GM12865 (cell line): ENCODE measurements at regions not wholly inside any gene's neighbourhood (a gene's known extent, or its start where the extent isn't known, plus 50 kb on each side); places are given as distances from the start of the nearest gene placed in this dataset.

Experiments
- DNase-seq: peaks from one replicate; pipeline ENCODE4 v3.0.0; 2010; ENCODE audit warnings: low read depth
- H3K4me3 ChIP-seq: 2 replicates; pipeline ENCODE4 v1.5.1; 2011; ENCODE audit warnings: mild to moderate bottlenecking, low read depth, low read length, control low read depth
- TF ChIP-seq, protein P1 (sequence below): IDR thresholded peaks from 2 replicates; pipeline ENCODE4 v1.5.1; 2011; ENCODE audit warnings: low read length, control low read depth, low read depth, inconsistent platforms; ENCODE audit not compliant: insufficient read depth; ENCODE audit errors: missing control alignments

DNA sequence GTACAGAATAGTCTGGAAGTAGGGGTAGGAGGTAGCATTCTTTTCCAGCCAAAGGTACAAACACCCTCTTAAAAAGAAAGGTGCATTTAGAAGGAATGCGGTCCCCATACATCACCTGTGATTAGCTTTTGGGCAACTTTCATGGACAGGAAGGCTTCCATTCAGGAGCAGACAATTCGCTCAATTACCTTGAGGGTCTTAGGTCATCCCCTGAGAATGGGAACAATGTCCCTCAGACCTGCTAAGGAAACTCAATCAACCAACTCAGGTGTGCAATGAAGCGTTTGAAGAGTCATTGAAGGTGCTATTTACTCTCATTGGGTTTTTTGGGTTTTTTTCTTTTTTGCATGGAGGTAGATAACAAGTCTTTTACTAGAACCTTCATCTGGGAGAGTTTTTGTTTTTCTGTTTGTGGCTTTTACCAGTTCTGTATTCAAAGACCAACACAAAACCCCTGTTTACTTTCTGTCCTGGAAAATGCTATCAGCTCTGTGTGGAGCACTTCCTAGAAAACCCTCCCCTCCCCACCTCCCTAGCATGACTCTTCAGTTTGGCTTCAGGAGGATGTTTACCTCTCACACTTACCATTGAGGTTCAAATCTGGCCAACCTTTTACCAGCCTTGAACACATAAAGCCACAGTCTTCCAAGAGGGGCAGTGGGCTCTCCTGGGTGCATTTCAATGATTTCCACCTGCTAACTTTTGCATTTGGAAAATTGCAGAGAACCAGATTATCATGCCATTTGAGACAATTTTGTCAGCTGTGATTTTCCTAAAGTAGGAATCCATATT is 271.2 kb upstream of the PRDM1 start:
- TF ChIP-seq, protein P1, sequence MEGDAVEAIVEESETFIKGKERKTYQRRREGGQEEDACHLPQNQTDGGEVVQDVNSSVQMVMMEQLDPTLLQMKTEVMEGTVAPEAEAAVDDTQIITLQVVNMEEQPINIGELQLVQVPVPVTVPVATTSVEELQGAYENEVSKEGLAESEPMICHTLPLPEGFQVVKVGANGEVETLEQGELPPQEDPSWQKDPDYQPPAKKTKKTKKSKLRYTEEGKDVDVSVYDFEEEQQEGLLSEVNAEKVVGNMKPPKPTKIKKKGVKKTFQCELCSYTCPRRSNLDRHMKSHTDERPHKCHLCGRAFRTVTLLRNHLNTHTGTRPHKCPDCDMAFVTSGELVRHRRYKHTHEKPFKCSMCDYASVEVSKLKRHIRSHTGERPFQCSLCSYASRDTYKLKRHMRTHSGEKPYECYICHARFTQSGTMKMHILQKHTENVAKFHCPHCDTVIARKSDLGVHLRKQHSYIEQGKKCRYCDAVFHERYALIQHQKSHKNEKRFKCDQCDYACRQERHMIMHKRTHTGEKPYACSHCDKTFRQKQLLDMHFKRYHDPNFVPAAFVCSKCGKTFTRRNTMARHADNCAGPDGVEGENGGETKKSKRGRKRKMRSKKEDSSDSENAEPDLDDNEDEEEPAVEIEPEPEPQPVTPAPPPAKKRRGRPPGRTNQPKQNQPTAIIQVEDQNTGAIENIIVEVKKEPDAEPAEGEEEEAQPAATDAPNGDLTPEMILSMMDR, result no peak
- no peak for DNase-seq
- no peak overlapping the region for H3K4me3 ChIP-seq

DNA sequence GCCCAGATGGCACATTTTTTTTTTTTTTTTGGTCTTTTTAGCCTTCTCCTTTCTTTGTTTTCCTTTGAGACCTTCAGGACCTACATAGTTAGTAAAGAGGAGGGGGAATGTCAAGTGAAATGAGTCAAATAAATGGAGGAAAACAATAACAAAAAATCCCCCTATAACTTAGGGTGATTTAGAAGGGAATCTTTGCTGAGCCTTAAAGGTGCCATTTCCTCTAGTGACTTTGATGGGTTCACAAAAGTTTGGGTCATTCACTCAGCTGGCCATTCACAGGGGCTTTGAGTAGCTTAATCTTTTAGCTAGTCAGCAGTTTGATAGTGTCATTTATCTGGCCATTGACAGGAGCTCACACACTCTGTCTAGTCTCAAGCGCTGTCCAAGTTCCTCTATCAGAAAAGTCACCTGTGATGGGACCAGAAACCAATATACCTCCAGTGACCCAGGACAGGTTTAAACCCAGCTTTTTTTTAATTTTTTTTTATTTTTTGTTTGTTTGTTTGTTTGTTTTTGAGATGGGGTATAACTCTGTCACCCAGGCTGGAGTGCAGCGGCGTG is 275.1 kb upstream of the PRDM1 start:
- TF ChIP-seq, protein P1, result no peak

DNA sequence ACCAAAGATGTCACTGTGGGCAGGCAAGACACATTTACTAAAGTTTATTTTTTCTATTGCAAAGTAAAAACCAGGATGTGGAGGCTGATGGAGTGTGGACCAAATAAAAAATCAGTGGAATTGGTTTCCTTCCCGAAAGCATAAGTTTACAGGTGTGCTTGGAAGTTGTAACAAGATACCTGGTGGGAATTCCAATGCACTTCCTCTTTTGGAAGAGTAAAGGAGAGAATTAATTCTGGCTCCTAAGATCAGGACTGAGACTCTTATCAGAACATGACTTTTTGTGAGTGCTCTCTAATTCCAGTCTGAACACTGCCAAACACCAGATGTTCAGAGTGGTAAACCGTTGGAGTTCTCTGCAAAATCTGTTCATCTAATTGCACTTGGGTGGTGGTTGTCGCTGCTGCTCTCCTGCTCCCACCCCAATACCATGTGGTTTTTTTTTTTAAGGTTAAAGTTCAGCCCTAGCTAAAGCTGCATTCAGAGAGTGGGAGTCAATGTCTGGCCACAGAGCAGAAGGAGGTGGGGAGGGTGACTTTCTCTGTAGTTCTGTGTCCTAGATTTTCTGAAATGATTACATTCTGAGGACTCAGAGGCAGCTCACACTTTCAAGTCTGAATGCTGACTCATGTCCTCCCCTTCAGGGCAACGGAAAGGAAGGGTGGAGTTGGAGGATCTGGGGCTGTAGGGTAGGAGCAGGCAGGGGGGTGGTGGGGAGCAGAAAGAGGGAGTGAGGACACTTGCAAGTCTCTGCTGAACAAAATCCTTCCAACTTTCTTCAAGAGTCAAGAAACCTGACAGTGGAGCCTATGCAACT is 275.8 kb upstream of the PRDM1 start:
- DNase-seq, result peak; percentile 78
- TF ChIP-seq, protein P1, result no peak
- no peak overlapping the region for H3K4me3 ChIP-seq

More for the DNA sequence above, 275.1 kb upstream of the PRDM1 start:
- no peak overlapping the region for H3K4me3 ChIP-seq
- DNase-seq, result no peak

DNA sequence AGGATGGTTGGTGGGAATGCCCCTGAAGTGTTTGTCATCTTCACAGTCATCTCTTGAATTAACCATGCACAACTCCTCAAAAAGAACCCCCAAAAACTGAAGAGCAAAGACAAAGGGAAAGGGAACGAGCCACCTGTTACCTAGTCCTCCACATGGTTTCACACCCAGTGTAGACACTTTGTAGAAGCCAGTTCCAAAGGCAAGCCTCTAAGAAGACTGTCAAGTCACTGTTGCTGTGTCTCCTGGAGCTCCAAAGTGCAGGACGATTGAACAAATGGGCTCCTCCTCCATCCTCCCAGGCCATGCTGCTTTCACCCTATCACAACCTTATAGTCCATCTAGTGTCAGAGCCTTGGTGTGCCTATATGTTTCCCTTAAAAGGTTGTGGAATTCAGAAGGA is 277.6 kb upstream of the PRDM1 start:
- TF ChIP-seq, protein P1, result no peak
- H3K4me3 ChIP-seq, result no peak overlapping the region
- peak; percentile 31 for DNase-seq

DNA sequence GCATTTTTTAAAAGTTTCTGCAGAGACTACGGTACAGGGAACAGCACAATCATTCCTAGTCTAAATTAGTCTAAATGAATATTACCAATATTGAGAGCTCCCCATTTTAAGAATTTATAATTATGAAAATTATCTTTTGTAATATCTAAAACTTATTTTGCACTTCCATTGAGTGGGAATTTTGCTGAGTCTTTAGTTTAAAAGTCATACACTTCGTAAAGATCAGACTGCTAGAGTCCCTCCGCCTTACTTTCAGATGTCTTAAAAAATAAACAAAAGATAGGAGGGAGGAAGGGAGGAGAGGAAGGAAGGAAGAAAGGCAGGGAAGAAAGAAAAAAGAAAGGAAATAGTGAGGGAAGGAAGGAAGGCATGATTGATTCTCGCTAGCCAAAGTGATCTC is 278.2 kb upstream of the PRDM1 start:
- H3K4me3 ChIP-seq, result no peak overlapping the region
- TF ChIP-seq, protein P1, result no peak
- DNase-seq, result no peak

DNA sequence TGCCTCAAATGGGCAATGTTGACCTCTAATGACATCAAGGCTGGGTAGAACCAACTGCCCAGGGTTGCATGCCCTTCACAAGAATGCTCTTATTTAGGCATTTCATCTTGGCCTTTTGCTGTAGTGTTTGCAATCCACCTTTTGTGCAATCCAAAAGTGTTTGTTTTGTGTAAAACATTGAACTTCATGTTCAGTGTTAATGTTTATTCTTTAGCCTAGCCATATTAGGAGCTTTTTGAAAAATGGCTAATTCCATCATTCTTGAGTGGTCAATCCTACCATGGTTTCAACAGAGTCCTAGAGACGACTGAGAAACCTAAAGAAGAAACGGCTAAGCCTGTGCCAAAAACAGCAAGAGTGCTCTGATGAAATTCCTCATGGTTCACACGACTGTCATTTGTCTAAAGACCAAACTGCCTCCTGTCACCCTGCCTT is 279.6 kb upstream of the PRDM1 start:
- DNase-seq, result no peak

More for the DNA sequence above, 279.6 kb upstream of the PRDM1 start:
- no peak overlapping the region for H3K4me3 ChIP-seq
- TF ChIP-seq, protein P1, result no peak
